H1 (cell line): ENCODE measurements at regions not wholly inside any gene's neighbourhood (a gene's known extent, or its start where the extent isn't known, plus 50 kb on each side); places are given as distances from the start of the nearest gene placed in this dataset.

Experiments
- CTCF ChIA-PET: fragments of 300-600 bp; sonication (Branson Sonifier 250); formaldehyde crosslinking; loops from one replicate; lab custom pipeline; 2021; ENCODE audit not compliant: partially characterized antibody; lab: Charles Lee
- POLR2A ChIA-PET: fragments of 300-600 bp; sonication (Branson Sonifier 250); formaldehyde crosslinking; loops from one replicate; lab custom pipeline; 2021; ENCODE audit warnings: inconsistent platforms; ENCODE audit not compliant: partially characterized antibody; lab: Charles Lee
- DNase-seq, 2 experiments: peaks; one replicate each; pipeline versions ENCODE4 v3.0.0 to v3.0.0-alpha.2; 2010 to 2022; ENCODE audit warnings: low spot score in 2 of 2, low read depth in 1 of 2, mixed read lengths in 1 of 2
- FAIRE-seq: peaks from 2 replicates; lab custom pipeline; 2011; peaks lifted over from hg19 to GRCh38; lab: Jason Lieb, UNC
- H2AFZ ChIP-seq: 2 replicates; pipeline ENCODE4 v1.8.1; 2012; ENCODE audit warnings: low read length, inconsistent platforms
- H2AK5ac ChIP-seq: 2 replicates; pipeline ENCODE4 v1.6.1; 2013; ENCODE audit warnings: low read depth, low read length
- H2BK120ac ChIP-seq: replicated peaks from 2 replicates; pipeline ENCODE3; 2013; ENCODE audit warnings: low read depth, low read length, inconsistent platforms
- H2BK12ac ChIP-seq: 2 replicates; pipeline ENCODE4 v1.6.1; 2013; ENCODE audit warnings: low read depth, low read length
- H2BK15ac ChIP-seq: 2 replicates; pipeline ENCODE4 v1.6.1; 2013; ENCODE audit warnings: low read length
- H2BK20ac ChIP-seq: 2 replicates; pipeline ENCODE4 v1.6.1; 2013; ENCODE audit warnings: low read length
- H2BK5ac ChIP-seq: 2 replicates; pipeline ENCODE4 v1.6.1; 2013; ENCODE audit warnings: low read depth, low read length
- H3K14ac ChIP-seq: 2 replicates; pipeline ENCODE4 v1.6.1; 2013; ENCODE audit warnings: inconsistent platforms; ENCODE audit not compliant: insufficient read length
- H3K18ac ChIP-seq: 2 replicates; pipeline ENCODE4 v1.6.1; 2013; ENCODE audit warnings: low read length; ENCODE audit errors: extremely low read depth
- H3K23ac ChIP-seq: 2 replicates; pipeline ENCODE4 v1.6.1; 2013; ENCODE audit warnings: inconsistent platforms; ENCODE audit not compliant: insufficient read length
- H3K23me2 ChIP-seq: 2 replicates; pipeline ENCODE4 v1.6.1; 2013; ENCODE audit warnings: low read depth, low read length
- H3K27ac ChIP-seq: 2 replicates; pipeline ENCODE4 v1.6.1; 2011; ENCODE audit warnings: low read depth, low read length, inconsistent platforms
- H3K27me3 ChIP-seq, 4 experiments: replicated peaks in 1 of 4; 1 replicate in 1 of 4; 2 replicates in 3 of 4; pipeline versions ENCODE4 v1.6.1 to v1.8.1; 2011 to 2013; ENCODE audit warnings: low read length in 3 of 4, mild to moderate bottlenecking in 3 of 4, inconsistent platforms in 2 of 4, mixed read lengths in 2 of 4, moderate library complexity in 1 of 4; ENCODE audit not compliant: control insufficient read depth in 3 of 4, insufficient read depth in 3 of 4; ENCODE audit errors: extremely low read depth in 1 of 4
- H3K36me3 ChIP-seq, 4 experiments: 2 replicates each; pipeline versions ENCODE4 v1.6.1 to v1.8.1; 2011 to 2013; ENCODE audit warnings: mild to moderate bottlenecking in 4 of 4, low read length in 3 of 4, moderate library complexity in 2 of 4, control low read depth in 1 of 4, inconsistent platforms in 1 of 4; ENCODE audit not compliant: insufficient read depth in 4 of 4, control insufficient read depth in 2 of 4
- H3K4ac ChIP-seq: replicated peaks from 2 replicates; pipeline ENCODE3; 2013; ENCODE audit warnings: low read length, low read depth, mixed read lengths, inconsistent platforms; ENCODE audit not compliant: insufficient read length
- H3K4me1 ChIP-seq, 4 experiments: replicated peaks in 1 of 4; 1 replicate in 1 of 4; 2 replicates in 3 of 4; pipeline versions ENCODE4 v1.6.1 to v1.8.1; 2011 to 2013; ENCODE audit warnings: low read length in 3 of 4, inconsistent platforms in 2 of 4, mixed read lengths in 1 of 4; ENCODE audit not compliant: insufficient read depth in 4 of 4, control insufficient read depth in 3 of 4
- H3K4me2 ChIP-seq, 2 experiments: 2 replicates each; pipeline versions ENCODE4 v1.6.1 to v1.8.1; 2011 to 2013; ENCODE audit warnings: low read depth in 2 of 2, low read length in 2 of 2, control low read depth in 1 of 2, inconsistent platforms in 1 of 2, mild to moderate bottlenecking in 1 of 2; ENCODE audit not compliant: insufficient read depth in 1 of 2
- H3K4me3 ChIP-seq, 4 experiments: fragments of 200-600, 300-600 bp in 1 of 4; sonication (generic), shearing (Covaris generic), sonication (Bioruptor Twin) in 1 of 4; 2 replicates each; pipeline versions ENCODE4 v1.5.1 to v1.8.1; 2011 to 2016; ENCODE audit warnings: low read length in 4 of 4, low read depth in 3 of 4, control low read depth in 2 of 4, inconsistent platforms in 2 of 4, mild to moderate bottlenecking in 2 of 4, mixed read lengths in 1 of 4, moderate library complexity in 1 of 4; ENCODE audit not compliant: insufficient read depth in 2 of 4; ENCODE audit errors: extremely low read depth in 1 of 4
- H3K56ac ChIP-seq: replicated peaks from 2 replicates; pipeline ENCODE3; 2013; ENCODE audit warnings: low read depth, mild to moderate bottlenecking, mixed read lengths, low read length, inconsistent platforms; ENCODE audit not compliant: insufficient read length
- H3K79me1 ChIP-seq: 2 replicates; pipeline ENCODE4 v1.6.1; 2013; ENCODE audit warnings: low read depth, low read length, control low read depth
- H3K79me2 ChIP-seq, 2 experiments: 2 replicates each; pipeline versions ENCODE4 v1.6.1 to v1.8.1; 2012 to 2013; ENCODE audit warnings: low read length in 2 of 2, mild to moderate bottlenecking in 2 of 2, inconsistent platforms in 1 of 2; ENCODE audit not compliant: insufficient read depth in 2 of 2, control insufficient read depth in 1 of 2
- H3K9ac ChIP-seq, 4 experiments: replicated peaks in 1 of 4; 1 replicate in 1 of 4; 2 replicates in 3 of 4; pipeline versions ENCODE4 v1.6.1 to v1.8.1; 2011 to 2013; ENCODE audit warnings: low read depth in 3 of 4, low read length in 3 of 4, control low read depth in 2 of 4, mild to moderate bottlenecking in 2 of 4, moderate library complexity in 2 of 4, inconsistent platforms in 1 of 4; ENCODE audit errors: extremely low read depth in 1 of 4
- H3K9me3 ChIP-seq, 2 experiments: 2 replicates each; pipeline versions ENCODE4 v1.6.1 to v1.8.1; 2012 to 2013; ENCODE audit warnings: mild to moderate bottlenecking in 2 of 2, moderate library complexity in 2 of 2, control low read depth in 1 of 2, inconsistent platforms in 1 of 2, low read depth in 1 of 2, low read length in 1 of 2, mixed read lengths in 1 of 2; ENCODE audit not compliant: insufficient read depth in 2 of 2
- H4K20me1 ChIP-seq, 2 experiments: replicated peaks in 1 of 2; 2 replicates each; pipeline versions ENCODE3 to v1.8.1; 2011 to 2013; ENCODE audit warnings: inconsistent platforms in 2 of 2, low read length in 2 of 2, mild to moderate bottlenecking in 1 of 2; ENCODE audit not compliant: insufficient read depth in 2 of 2, control insufficient read depth in 1 of 2
- H4K5ac ChIP-seq: 2 replicates; pipeline ENCODE4 v1.6.1; 2013; ENCODE audit warnings: low read length, low read depth, mixed read lengths, inconsistent platforms; ENCODE audit not compliant: insufficient read length
- H4K8ac ChIP-seq: 2 replicates; pipeline ENCODE4 v1.8.0; 2013; ENCODE audit warnings: mild to moderate bottlenecking, moderate library complexity, low read length, inconsistent platforms; ENCODE audit not compliant: insufficient read depth; ENCODE audit errors: extremely low read depth
- H4K91ac ChIP-seq: replicated peaks from 2 replicates; pipeline ENCODE3; 2013; ENCODE audit warnings: low read length, mixed read lengths, inconsistent platforms; ENCODE audit not compliant: insufficient read length
- CEBPB ChIP-seq: IDR thresholded peaks from 2 replicates; pipeline ENCODE4 v1.6.1; 2012; ENCODE audit warnings: low read depth, low read length
- E2F6 ChIP-seq: IDR thresholded peaks from 2 replicates; pipeline ENCODE4 v1.6.1; 2012; ENCODE audit warnings: inconsistent platforms
- EZH2 ChIP-seq: fragments of 200-600 bp; sonication (generic); IDR thresholded peaks from 2 replicates; pipeline ENCODE4 v1.7.1; 2012; ENCODE audit warnings: low read depth, mild to moderate bottlenecking, moderate library complexity, low read length, inconsistent platforms; ENCODE audit not compliant: severe bottlenecking
- KDM4A ChIP-seq: IDR thresholded peaks from one replicate; pipeline ENCODE4 v1.7.1; 2012; ENCODE audit warnings: low read depth, mild to moderate bottlenecking, moderate library complexity, low read length, inconsistent platforms; ENCODE audit not compliant: severe bottlenecking
- MAFK ChIP-seq: IDR thresholded peaks from 2 replicates; pipeline ENCODE4 v1.6.1; 2012; ENCODE audit warnings: low read depth, mild to moderate bottlenecking, improper control_type of control experiment, low read length
- RBBP5 ChIP-seq: IDR thresholded peaks from 2 replicates; pipeline ENCODE4 v1.7.1; 2012; ENCODE audit warnings: low read depth, mild to moderate bottlenecking, inconsistent platforms, low read length, moderate library complexity, borderline replicate concordance
- RXRA ChIP-seq: IDR thresholded peaks from 2 replicates; pipeline ENCODE4 v1.6.1; 2011; ENCODE audit warnings: low read depth, mild to moderate bottlenecking, low read length, moderate library complexity; ENCODE audit not compliant: insufficient read depth
- WGBS, 2 experiments: shearing (Covaris generic) in 1 of 2; methylation state at CpG; one replicate each; pipeline versions ENCODE4 v1.1.6 to v1.1.7; 2013 to 2015; ENCODE audit warnings: low lambda C conversion rate in 2 of 2, mixed read lengths in 2 of 2, inconsistent platforms in 1 of 2, low coverage in 1 of 2, missing lambda C conversion rate in 1 of 2; ENCODE audit not compliant: insufficient replicate concordance in 2 of 2, insufficient coverage in 1 of 2, insufficient read length in 1 of 2; ENCODE audit errors: extremely low coverage in 1 of 2, missing lambda C conversion rate in 1 of 2; 5-methylcytosine and 5-hydroxymethylcytosine counted together

GRCh38 chr3:64895106-64895990 lies 207.5 kb upstream of the ADAMTS9 start:
- no peak overlapping the region for H4K91ac ChIP-seq
- no peak for TF ChIP-seq KDM4A
- TF ChIP-seq RBBP5 = no peak
- no peak for TF ChIP-seq E2F6
- TF ChIP-seq EZH2 = no peak
- TF ChIP-seq RXRA = no peak
- TF ChIP-seq MAFK = no peak
- TF ChIP-seq CEBPB = no peak
- 82% methylated on average over 6 of the region's 6 CpGs; no CpG with 5 or more reads in 1 of the 2 experiments for WGBS, 2 experiments
- H3K4me2 ChIP-seq = no peak overlapping the region
- no peak overlapping the region for H2BK12ac ChIP-seq
- CTCF ChIA-PET = interaction anchor here (0.8 to 1.8 kb wide), 2 partner anchors 127 to 129 kb away, joined by 3 to 5 read pairs; no protein-coding TSS in a partner anchor
- no peak overlapping the region for H2BK120ac ChIP-seq
- H3K79me1 ChIP-seq = no peaks in the 10 kb centered on the region
- no peak overlapping the region for H2BK20ac ChIP-seq
- H2AFZ ChIP-seq = no peak overlapping the region
- no peak overlapping the region for H4K8ac ChIP-seq
- H3K23me2 ChIP-seq = no peaks in the 10 kb centered on the region
- H2AK5ac ChIP-seq = no peak overlapping the region
- H2BK15ac ChIP-seq = no peak overlapping the region
- no peak overlapping the region for H3K14ac ChIP-seq
- H3K9ac ChIP-seq = no peak overlapping the region
- DNase-seq (no peak), FAIRE-seq (peak; percentile 45)
- H3K23ac ChIP-seq = no peak overlapping the region
- H3K9me3 ChIP-seq = no peaks in the 10 kb centered on the region
- no peak overlapping the region for H3K4ac ChIP-seq
- H3K4me3 ChIP-seq = no peak overlapping the region
- no peaks in the 10 kb centered on the region for H3K27me3 ChIP-seq
- H3K79me2 ChIP-seq = no peaks in the 10 kb centered on the region
- no peak overlapping the region for H4K5ac ChIP-seq
- peaks cover 0 to 7% (median 0%) of the 10 kb centered on the region in 4 experiments; a peak in 3 of 7 replicates for H3K4me1 ChIP-seq
- POLR2A ChIA-PET = no interaction called here
- H3K56ac ChIP-seq = no peak overlapping the region
- no peak overlapping the region for H3K18ac ChIP-seq
- no peak overlapping the region for H3K27ac ChIP-seq
- no peak overlapping the region for H2BK5ac ChIP-seq
- H4K20me1 ChIP-seq = no peaks in the 10 kb centered on the region
- H3K36me3 ChIP-seq = no peaks in the 10 kb centered on the region
